Mesenchymal stem cell (in vitro differentiated cells and primary cell): ENCODE measurements at regions not wholly inside any gene's neighbourhood (a gene's known extent, or its start where the extent isn't known, plus 50 kb on each side); places are given as distances from the start of the nearest gene placed in this dataset.

ENCODE experiments used
- DNase-seq: peaks from one replicate; pipeline ENCODE4 v3.0.0-alpha.2; 2013
- H2AFZ ChIP-seq: one replicate; pipeline ENCODE4 v1.6.1; 2013; ENCODE audit warnings: low read depth, mild to moderate bottlenecking, control low read depth, inconsistent platforms, low read length, moderate library complexity
- H2AK5ac ChIP-seq: 2 replicates; pipeline ENCODE4 v1.6.1; 2013; ENCODE audit warnings: low read length, moderate library complexity, mild to moderate bottlenecking, inconsistent platforms; ENCODE audit not compliant: severe bottlenecking
- H2BK120ac ChIP-seq: one replicate; pipeline ENCODE4 v1.6.1; 2013; ENCODE audit warnings: low read depth, mild to moderate bottlenecking, inconsistent platforms, low read length, moderate library complexity
- H2BK12ac ChIP-seq, 2 experiments: one replicate each; pipeline ENCODE4 v1.6.1; 2013; ENCODE audit warnings: inconsistent platforms in 2 of 2, low read length in 2 of 2, mild to moderate bottlenecking in 2 of 2, moderate library complexity in 2 of 2, control low read depth in 1 of 2
- H2BK15ac ChIP-seq: one replicate; pipeline ENCODE4 v1.6.1; 2013; ENCODE audit warnings: mild to moderate bottlenecking, low read depth, inconsistent platforms; ENCODE audit not compliant: poor library complexity, severe bottlenecking
- H2BK5ac ChIP-seq: 2 replicates; pipeline ENCODE4 v1.6.1; 2013; ENCODE audit warnings: low read depth, mild to moderate bottlenecking, low read length, control low read depth, inconsistent platforms; ENCODE audit not compliant: poor library complexity, severe bottlenecking
- H3K14ac ChIP-seq, 2 experiments: one replicate each; pipeline ENCODE4 v1.6.1; 2013; ENCODE audit warnings: inconsistent platforms in 2 of 2, low read length in 2 of 2, control low read depth in 1 of 2, mild to moderate bottlenecking in 1 of 2, moderate library complexity in 1 of 2
- H3K18ac ChIP-seq, 2 experiments: one replicate each; pipeline ENCODE4 v1.6.1; 2013; ENCODE audit warnings: inconsistent platforms in 2 of 2, low read length in 2 of 2, control low read depth in 1 of 2, low read depth in 1 of 2, mild to moderate bottlenecking in 1 of 2
- H3K23ac ChIP-seq, 2 experiments: one replicate each; pipeline ENCODE4 v1.6.1; 2013; ENCODE audit warnings: inconsistent platforms in 2 of 2, low read length in 2 of 2, mild to moderate bottlenecking in 2 of 2, moderate library complexity in 2 of 2, control low read depth in 1 of 2
- H3K27ac ChIP-seq: 2 replicates; pipeline ENCODE4 v1.5.1; 2013; ENCODE audit warnings: mild to moderate bottlenecking, moderate library complexity, low read length, control low read depth, inconsistent platforms; ENCODE audit not compliant: poor library complexity, severe bottlenecking
- H3K27me3 ChIP-seq, 2 experiments: 2 replicates each; pipeline versions ENCODE4 v1.6.1 to v1.7.0; 2013; ENCODE audit warnings: low read length in 2 of 2, mild to moderate bottlenecking in 2 of 2, moderate library complexity in 2 of 2, control low read depth in 1 of 2, inconsistent platforms in 1 of 2; ENCODE audit not compliant: control insufficient read depth in 1 of 2, insufficient read depth in 1 of 2
- H3K36me3 ChIP-seq, 2 experiments: 2 replicates each; pipeline versions ENCODE4 v1.6.1 to v1.7.0; 2013; ENCODE audit warnings: low read length in 2 of 2, control low read depth in 1 of 2, inconsistent platforms in 1 of 2, low read depth in 1 of 2, mild to moderate bottlenecking in 1 of 2; ENCODE audit not compliant: insufficient read depth in 2 of 2, control insufficient read depth in 1 of 2
- H3K4ac ChIP-seq, 2 experiments: one replicate each; pipeline ENCODE4 v1.6.1; 2013; ENCODE audit warnings: inconsistent platforms in 2 of 2, low read length in 2 of 2, mild to moderate bottlenecking in 2 of 2, moderate library complexity in 2 of 2, control low read depth in 1 of 2, low read depth in 1 of 2
- H3K4me1 ChIP-seq: 2 replicates; pipeline ENCODE4 v1.6.1; 2013; ENCODE audit warnings: low read depth, low read length, control low read depth; ENCODE audit not compliant: control insufficient read depth, insufficient read depth
- H3K4me2 ChIP-seq: 2 replicates; pipeline ENCODE4 v1.6.1; 2013; ENCODE audit warnings: low read length, mild to moderate bottlenecking, inconsistent platforms; ENCODE audit not compliant: poor library complexity, severe bottlenecking
- H3K4me3 ChIP-seq, 2 experiments: 2 replicates each; pipeline versions ENCODE4 v1.5.1 to v1.7.0; 2013; ENCODE audit warnings: low read length in 2 of 2, mild to moderate bottlenecking in 2 of 2, control low read depth in 1 of 2, low read depth in 1 of 2; ENCODE audit not compliant: insufficient read depth in 1 of 2
- H3K79me1 ChIP-seq: replicated peaks from 2 replicates; pipeline ENCODE4 v1.6.1; 2013; ENCODE audit warnings: mild to moderate bottlenecking, control low read depth, low read length, inconsistent platforms; ENCODE audit not compliant: poor library complexity, severe bottlenecking
- H3K9ac ChIP-seq: 2 replicates; pipeline ENCODE4 v1.7.0; 2013; ENCODE audit warnings: mild to moderate bottlenecking, low read length, moderate library complexity
- H3K9me3 ChIP-seq: 2 replicates; pipeline ENCODE4 v1.7.0; 2013; ENCODE audit warnings: mild to moderate bottlenecking, low read length; ENCODE audit not compliant: control insufficient read depth
- H4K8ac ChIP-seq: one replicate; pipeline ENCODE4 v1.6.1; 2013; ENCODE audit warnings: inconsistent platforms, mild to moderate bottlenecking, low read length, moderate library complexity
- H4K91ac ChIP-seq: one replicate; pipeline ENCODE4 v1.6.1; 2013; ENCODE audit warnings: mild to moderate bottlenecking, low read length, inconsistent platforms
- WGBS: methylation state at CpG from one replicate; pipeline ENCODE4 v1.1.7; 2013; ENCODE audit warnings: mixed read lengths; 5-methylcytosine and 5-hydroxymethylcytosine counted together

DNA sequence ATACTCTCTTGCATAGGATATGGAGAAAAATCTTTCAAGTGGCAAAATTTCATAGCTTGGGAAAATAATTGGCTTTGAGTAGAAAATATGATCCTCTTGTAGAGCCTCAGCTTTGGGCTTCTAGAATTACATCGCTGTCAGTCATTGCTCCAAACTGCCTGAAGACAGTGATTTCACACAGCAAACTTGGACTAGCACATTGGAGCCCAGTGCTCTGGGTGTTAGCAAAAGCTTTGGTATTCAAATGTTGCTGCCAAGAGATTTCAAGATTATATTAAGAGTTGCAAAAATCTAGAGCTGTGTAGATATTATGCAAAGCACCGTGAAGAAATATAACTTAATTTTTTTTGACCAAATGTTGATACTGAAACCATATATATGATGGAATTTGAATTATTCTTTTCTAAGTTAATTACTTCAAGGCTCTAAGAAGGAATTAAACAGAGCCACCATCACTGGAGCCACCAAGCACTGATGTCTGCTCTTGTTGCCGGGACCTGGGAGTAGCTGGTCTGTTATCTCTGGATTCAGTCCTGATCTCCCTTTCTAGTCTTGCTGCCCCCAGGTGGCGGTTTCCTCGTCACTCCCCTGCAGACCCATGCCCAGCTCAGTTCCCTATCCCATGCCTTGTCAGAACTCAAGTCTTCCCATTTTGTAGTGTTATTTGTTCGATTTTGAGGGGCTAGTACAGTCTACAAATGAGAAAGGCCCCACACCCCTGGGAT, 260.7 kb upstream of the SFRP2 start:
- WGBS: 74% methylated on average over 3 of the region's 6 CpGs
- H3K79me1 ChIP-seq: no peaks in the 10 kb centered on the region
- H3K23ac ChIP-seq: no peak overlapping the region
- H3K27ac ChIP-seq: no peak overlapping the region
- no peaks in the 10 kb centered on the region for H3K27me3 ChIP-seq
- no peak overlapping the region for H3K4ac ChIP-seq
- H3K18ac ChIP-seq: no peak overlapping the region
- H3K36me3 ChIP-seq: no peaks in the 10 kb centered on the region
- no peak overlapping the region for H4K91ac ChIP-seq
- peak overlapping the region; percentile 50 for H3K9ac ChIP-seq
- H3K4me2 ChIP-seq: no peak overlapping the region
- no peak overlapping the region for H3K4me3 ChIP-seq
- no peak overlapping the region for H2BK15ac ChIP-seq
- no peak overlapping the region for H4K8ac ChIP-seq
- H2BK12ac ChIP-seq: no peak overlapping the region
- peak; percentile 56 for DNase-seq
- H2BK5ac ChIP-seq: no peak overlapping the region
- no peak overlapping the region for H2AFZ ChIP-seq
- no peak overlapping the region for H2AK5ac ChIP-seq
- H3K14ac ChIP-seq: no peak overlapping the region
- no peaks in the 10 kb centered on the region for H3K4me1 ChIP-seq
- peaks cover 26% of the 10 kb centered on the region for H3K9me3 ChIP-seq
- H2BK120ac ChIP-seq: no peak overlapping the region

DNA sequence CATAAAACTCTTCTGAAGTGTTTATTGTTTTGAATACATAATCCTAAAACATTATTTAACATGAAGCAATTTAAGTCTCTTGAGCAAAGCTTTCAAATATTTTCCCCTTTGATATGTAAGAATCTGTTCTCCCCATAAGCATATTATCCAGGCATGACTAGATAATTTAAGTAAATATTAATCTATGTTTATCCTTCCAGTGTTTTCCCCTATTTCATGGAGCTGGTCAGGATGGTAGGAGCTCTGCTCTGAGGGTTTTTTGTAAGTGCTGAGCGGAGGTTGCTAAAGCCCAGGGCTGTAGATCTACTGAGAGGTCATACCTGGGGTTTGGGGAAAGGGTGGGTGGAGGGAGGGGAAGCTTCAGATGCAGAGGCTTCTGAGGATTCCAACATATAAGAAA, 258.9 kb upstream of the SFRP2 start:
- WGBS: 98% methylated on average over 1 of the region's 1 CpG
- Histone ChIP-seq H4K8ac (no peak overlapping the region), H4K91ac (no peak overlapping the region), H2BK15ac (no peak overlapping the region), H3K18ac (no peak overlapping the region), H3K27ac (no peak overlapping the region), H3K4me3 (no peak overlapping the region), H3K4me1 (no peaks in the 10 kb centered on the region), H2BK120ac (no peak overlapping the region), H2AK5ac (no peak overlapping the region), H3K9me3 (peaks cover 9% of the 10 kb centered on the region), H3K23ac (no peak overlapping the region), H3K36me3 (no peaks in the 10 kb centered on the region), H3K27me3 (no peaks in the 10 kb centered on the region), H2BK12ac (no peak overlapping the region), H2BK5ac (no peak overlapping the region), H3K9ac (no peak overlapping the region), H3K79me1 (no peaks in the 10 kb centered on the region), H3K4ac (no peak overlapping the region), H3K4me2 (no peak overlapping the region), H3K14ac (no peak overlapping the region), H2AFZ (no peak overlapping the region)
- no peak for DNase-seq

DNA sequence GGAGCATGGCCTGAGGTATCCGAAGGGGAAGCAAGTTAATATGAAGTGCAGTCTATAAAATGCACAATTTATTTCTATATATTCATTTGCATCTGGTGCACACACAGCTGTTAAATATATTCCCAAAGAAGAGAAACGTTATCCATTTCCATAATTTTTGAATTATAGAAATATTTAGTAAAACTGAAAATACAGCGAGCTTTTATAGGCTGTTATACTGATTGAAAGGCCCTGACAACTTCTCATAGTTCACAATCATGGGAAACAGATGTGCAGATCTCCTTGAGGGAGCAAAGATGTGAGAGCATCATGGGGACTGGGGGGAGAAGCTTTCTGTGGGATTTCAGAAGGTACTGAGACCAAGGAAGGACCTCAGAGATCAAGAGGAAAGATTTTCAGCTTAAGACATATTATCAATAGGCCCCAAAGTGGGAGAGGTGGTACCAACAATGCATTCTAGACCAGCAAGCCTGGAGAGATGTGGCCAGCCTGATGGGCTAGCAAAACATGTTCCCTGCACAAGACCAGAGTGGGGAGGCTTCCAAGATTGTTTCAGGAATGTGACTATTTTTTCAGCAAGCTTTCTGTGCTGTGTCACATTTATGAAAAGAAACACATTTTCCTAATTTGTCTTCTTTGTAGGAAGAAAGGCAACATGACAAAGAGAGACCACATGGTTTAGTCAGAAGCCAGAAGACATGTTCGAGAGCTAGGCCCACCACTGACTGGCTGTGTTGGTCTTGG, 256.0 kb upstream of the SFRP2 start:
- 92% methylated on average over 1 of the region's 4 CpGs for WGBS
- no peak overlapping the region for H3K14ac ChIP-seq
- H3K23ac ChIP-seq: no peak overlapping the region
- no peak overlapping the region for H3K4me2 ChIP-seq
- H4K91ac ChIP-seq: no peak overlapping the region
- H4K8ac ChIP-seq: peak overlapping the region; percentile 47
- peak overlapping the region; percentile 13 for H3K9ac ChIP-seq
- H2BK5ac ChIP-seq: no peak overlapping the region
- no peak overlapping the region for H2BK120ac ChIP-seq
- no peak overlapping the region for H2AFZ ChIP-seq
- H2BK12ac ChIP-seq: no peak overlapping the region
- no peak overlapping the region for H3K27ac ChIP-seq
- no peak for DNase-seq
- no peaks in the 10 kb centered on the region for H3K27me3 ChIP-seq
- H3K4ac ChIP-seq: no peak overlapping the region
- H3K9me3 ChIP-seq: no peaks in the 10 kb centered on the region
- no peaks in the 10 kb centered on the region for H3K4me1 ChIP-seq
- no peaks in the 10 kb centered on the region for H3K79me1 ChIP-seq
- H2AK5ac ChIP-seq: no peak overlapping the region
- no peak overlapping the region for H3K4me3 ChIP-seq
- no peak overlapping the region for H3K18ac ChIP-seq
- H2BK15ac ChIP-seq: no peak overlapping the region
- no peaks in the 10 kb centered on the region for H3K36me3 ChIP-seq

DNA sequence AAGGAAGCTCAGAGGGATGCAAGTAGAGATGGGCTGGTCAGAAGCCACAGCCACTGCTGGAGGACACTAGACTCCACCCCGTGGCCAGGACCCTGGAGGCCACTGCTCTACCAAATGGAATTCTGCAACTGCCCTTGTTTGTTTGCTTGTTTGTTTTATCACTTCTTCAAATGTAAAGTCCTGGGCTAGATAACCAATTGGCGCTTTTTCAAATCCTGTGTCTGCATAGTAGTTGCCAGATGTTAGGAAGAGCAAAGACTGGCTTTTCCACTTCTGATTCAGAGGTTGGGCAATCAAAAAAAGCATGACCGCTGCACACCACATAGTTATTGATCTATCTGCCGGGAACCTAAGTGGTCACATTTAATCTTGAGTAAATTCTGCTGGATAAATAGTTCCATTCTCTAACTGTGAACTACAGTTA, 255.2 kb upstream of the SFRP2 start:
- no peak overlapping the region for H3K18ac ChIP-seq
- no peaks in the 10 kb centered on the region for H3K4me1 ChIP-seq
- no peaks in the 10 kb centered on the region for H3K36me3 ChIP-seq
- H3K9ac ChIP-seq: peak overlapping the region; percentile 13
- H2AK5ac ChIP-seq: no peak overlapping the region
- peak overlapping the region in 1 of 2 experiments; percentile 18 for H3K23ac ChIP-seq
- no peak overlapping the region for H2BK15ac ChIP-seq
- H3K4me2 ChIP-seq: no peak overlapping the region
- H3K27me3 ChIP-seq: no peaks in the 10 kb centered on the region
- H3K79me1 ChIP-seq: no peaks in the 10 kb centered on the region
- 100% methylated on average over 2 of the region's 4 CpGs for WGBS
- H3K4ac ChIP-seq: no peak overlapping the region
- no peak overlapping the region for H3K27ac ChIP-seq
- H3K14ac ChIP-seq: no peak overlapping the region
- H2BK12ac ChIP-seq: no peak overlapping the region
- H3K4me3 ChIP-seq: no peak overlapping the region
- no peak overlapping the region for H2BK120ac ChIP-seq
- H2BK5ac ChIP-seq: no peak overlapping the region
- H4K91ac ChIP-seq: no peak overlapping the region
- no peaks in the 10 kb centered on the region for H3K9me3 ChIP-seq
- no peak overlapping the region for H4K8ac ChIP-seq
- peak; percentile 11 for DNase-seq
- H2AFZ ChIP-seq: no peak overlapping the region
